Stimulated activated naive CD4-positive, alpha-beta T cell (primary cell): ENCODE measurements at regions not wholly inside any gene's neighbourhood (a gene's known extent, or its start where the extent isn't known, plus 50 kb on each side); places are given as distances from the start of the nearest gene placed in this dataset.
"Not testable (repeated sequence)": the region's sequence is repeated elsewhere in the genome, so short reads cannot be mapped to it uniquely, and the experiment has no call there.

Experiments used
- DNase-seq, 6 experiments: peaks; one replicate each; lab custom pipeline; 2025; lab: John Stamatoyannopoulos, UW

- DNase-seq: no peak
These were observed 196.3 kb downstream of the PALM2AKAP2 start for GRCh38 chr9:109976303-109976702.

GRCh38 chr9:109977521-109977920 lies 197.5 kb downstream of the PALM2AKAP2 start:
- DNase-seq: no peak

- no peak for DNase-seq
These were observed 201.1 kb downstream of the PALM2AKAP2 start for GRCh38 chr9:109981091-109981490.

GRCh38 chr9:109986521-109986991 lies 206.6 kb downstream of the PALM2AKAP2 start:
- DNase-seq: no peak

- no peak for DNase-seq
These were observed 209.3 kb downstream of the PALM2AKAP2 start for GRCh38 chr9:109989296-109989695.

GRCh38 chr9:109990541-109990940 lies 210.5 kb downstream of the PALM2AKAP2 start:
- no peak for DNase-seq

- DNase-seq: no peak
These were observed 212.3 kb downstream of the PALM2AKAP2 start for GRCh38 chr9:109992293-109992692.

GRCh38 chr9:109993250-109993978 lies 213.4 kb downstream of the PALM2AKAP2 start:
- no peak for DNase-seq

GRCh38 chr9:109994141-109994540 lies 213.8 kb downstream of the C9orf152 start:
- DNase-seq: no peak

- DNase-seq: no peak
These were observed 210.9 kb downstream of the C9orf152 start for GRCh38 chr9:109996936-109997580.

GRCh38 chr9:109997682-109998081 lies 210.3 kb downstream of the C9orf152 start:
- no peak for DNase-seq

GRCh38 chr9:110005521-110005920 lies 202.4 kb downstream of the C9orf152 start:
- peak in 4 of 6 experiments; percentile 1 to 64 (median 43) for DNase-seq

GRCh38 chr9:110006657-110007056 lies 201.3 kb downstream of the C9orf152 start:
- DNase-seq: no peak

- DNase-seq: no peak
These were observed 200.3 kb downstream of the C9orf152 start for GRCh38 chr9:110007477-110008270.

- no peak for DNase-seq
These were observed 199.3 kb downstream of the C9orf152 start for GRCh38 chr9:110008663-110009062.

GRCh38 chr9:110011628-110012320 lies 196.2 kb downstream of the C9orf152 start:
- no peak for DNase-seq

GRCh38 chr9:110013064-110013463 lies 194.9 kb downstream of the C9orf152 start:
- no peak for DNase-seq

- no peak for DNase-seq
These were observed 192.2 kb downstream of the C9orf152 start for GRCh38 chr9:110015759-110016158.

- DNase-seq: no peak
These were observed 191.6 kb downstream of the C9orf152 start for GRCh38 chr9:110016340-110016739.

- DNase-seq: not testable (repeated sequence)
These were observed 187.7 kb downstream of the C9orf152 start for GRCh38 chr9:110020216-110020615.

GRCh38 chr9:110021891-110022290 lies 186.1 kb downstream of the C9orf152 start:
- no peak for DNase-seq

- DNase-seq: not testable (repeated sequence)
These were observed 184.7 kb downstream of the C9orf152 start for GRCh38 chr9:110023221-110023620.
